GM13976 (cell line): ENCODE measurements at regions not wholly inside any gene's neighbourhood (a gene's known extent, or its start where the extent isn't known, plus 50 kb on each side); places are given as distances from the start of the nearest gene placed in this dataset.
"Not testable (repeated sequence)": the region's sequence is repeated elsewhere in the genome, so short reads cannot be mapped to it uniquely, and the experiment has no call there.

Source experiments
- DNase-seq: peaks from one replicate; pipeline ENCODE4 v3.0.0; 2012; ENCODE audit warnings: low spot score
- in situ Hi-C: fragments of 300-500 bp; cut with MboI; formaldehyde crosslinking; loops from one replicate; pipeline ENCODE4 v1.12.0; 2022; ENCODE audit warnings: low sequenced_read_pairs, mixed read lengths, inconsistent platforms; ENCODE audit not compliant: unreplicated experiment
- TF ChIP-seq, protein P1 (sequence below): IDR thresholded peaks from 2 replicates; pipeline ENCODE4 v1.5.1; 2012; ENCODE audit warnings: borderline replicate concordance, mild to moderate bottlenecking; ENCODE audit not compliant: insufficient read depth; ENCODE audit errors: extremely low read depth, missing control alignments, control extremely low read depth

DNA sequence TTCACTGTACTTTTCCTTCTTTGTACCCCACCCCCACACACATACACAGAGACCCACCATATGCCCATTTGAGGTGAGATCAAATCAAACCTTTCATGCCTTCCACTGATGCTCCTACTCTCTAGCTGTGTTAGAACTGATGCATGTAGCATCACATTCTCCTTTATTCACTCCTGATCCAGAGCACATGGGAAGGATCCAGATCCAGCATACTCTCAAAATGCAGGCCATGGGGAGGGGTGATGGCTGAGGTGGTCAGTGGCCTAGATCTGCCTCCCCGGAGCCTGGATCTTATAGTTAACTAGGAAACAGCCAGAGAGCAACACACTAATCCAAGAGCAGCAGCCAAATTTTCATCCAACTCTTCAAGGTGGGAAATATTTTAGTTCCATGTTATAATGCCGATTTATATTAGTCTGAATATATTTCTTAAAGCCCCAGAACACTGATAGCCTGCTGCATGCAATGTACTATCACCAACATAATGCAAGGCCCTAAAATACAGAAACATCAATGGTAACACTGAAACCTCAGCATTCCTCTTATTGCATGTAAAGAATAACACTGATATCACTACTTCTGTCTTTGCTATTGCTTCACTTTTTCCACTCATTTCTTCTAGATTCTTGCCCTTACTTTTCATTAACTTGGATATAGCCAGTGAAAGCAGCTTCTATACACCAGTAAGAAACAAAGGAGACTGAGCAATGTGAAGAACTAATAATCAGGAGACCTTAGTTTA, 126.8 kb upstream of the BEND6 start:
- DNase-seq: no peak
- TF ChIP-seq, protein P1, sequence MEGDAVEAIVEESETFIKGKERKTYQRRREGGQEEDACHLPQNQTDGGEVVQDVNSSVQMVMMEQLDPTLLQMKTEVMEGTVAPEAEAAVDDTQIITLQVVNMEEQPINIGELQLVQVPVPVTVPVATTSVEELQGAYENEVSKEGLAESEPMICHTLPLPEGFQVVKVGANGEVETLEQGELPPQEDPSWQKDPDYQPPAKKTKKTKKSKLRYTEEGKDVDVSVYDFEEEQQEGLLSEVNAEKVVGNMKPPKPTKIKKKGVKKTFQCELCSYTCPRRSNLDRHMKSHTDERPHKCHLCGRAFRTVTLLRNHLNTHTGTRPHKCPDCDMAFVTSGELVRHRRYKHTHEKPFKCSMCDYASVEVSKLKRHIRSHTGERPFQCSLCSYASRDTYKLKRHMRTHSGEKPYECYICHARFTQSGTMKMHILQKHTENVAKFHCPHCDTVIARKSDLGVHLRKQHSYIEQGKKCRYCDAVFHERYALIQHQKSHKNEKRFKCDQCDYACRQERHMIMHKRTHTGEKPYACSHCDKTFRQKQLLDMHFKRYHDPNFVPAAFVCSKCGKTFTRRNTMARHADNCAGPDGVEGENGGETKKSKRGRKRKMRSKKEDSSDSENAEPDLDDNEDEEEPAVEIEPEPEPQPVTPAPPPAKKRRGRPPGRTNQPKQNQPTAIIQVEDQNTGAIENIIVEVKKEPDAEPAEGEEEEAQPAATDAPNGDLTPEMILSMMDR: no peak
- in situ Hi-C loops: no loop called here

DNA sequence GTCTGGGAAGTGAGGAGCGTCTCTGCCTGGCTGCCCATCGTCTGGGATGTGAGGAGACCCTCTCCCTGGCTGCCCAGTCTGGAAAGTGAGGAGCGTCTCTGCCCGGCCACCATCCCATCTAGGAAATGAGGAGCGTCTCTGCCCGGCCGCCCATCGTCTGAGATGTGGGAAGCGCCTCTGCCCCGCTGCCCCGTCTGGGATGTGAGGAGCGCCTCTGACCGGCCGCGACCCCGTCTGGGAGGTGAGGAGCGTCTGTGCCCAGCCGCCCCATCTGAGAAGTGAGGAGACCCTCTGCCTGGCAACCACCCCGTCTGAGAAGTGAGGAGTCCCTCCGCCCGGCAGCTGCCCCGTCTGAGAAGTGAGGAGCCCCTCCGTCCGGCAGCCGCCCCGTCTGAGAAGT, 130.5 kb upstream of the BEND6 start:
- in situ Hi-C loops, DNase-seq: not testable (repeated sequence)

DNA sequence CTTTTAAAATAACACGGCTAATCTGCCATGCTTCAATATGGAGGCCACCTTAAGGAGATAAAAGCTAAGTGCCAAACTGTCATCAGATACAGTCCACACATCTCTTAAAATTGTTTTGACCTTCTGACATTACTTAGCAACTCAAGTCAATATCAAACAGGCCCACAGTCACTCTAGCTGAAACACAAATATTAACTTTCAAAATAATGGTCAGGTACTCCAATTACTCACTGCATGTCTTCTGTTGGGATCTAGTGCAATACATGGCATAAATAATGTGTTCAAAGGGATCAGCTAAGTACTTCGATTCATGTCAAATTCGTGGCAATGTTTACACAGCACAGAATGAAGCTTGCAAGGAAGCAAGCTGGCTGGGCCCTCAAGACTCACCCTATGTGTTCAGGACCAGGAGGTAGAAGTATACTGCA, 133.9 kb upstream of the BEND6 start:
- DNase-seq: no peak
- in situ Hi-C loops: no loop called here
- TF ChIP-seq, protein P1: no peak

DNA sequence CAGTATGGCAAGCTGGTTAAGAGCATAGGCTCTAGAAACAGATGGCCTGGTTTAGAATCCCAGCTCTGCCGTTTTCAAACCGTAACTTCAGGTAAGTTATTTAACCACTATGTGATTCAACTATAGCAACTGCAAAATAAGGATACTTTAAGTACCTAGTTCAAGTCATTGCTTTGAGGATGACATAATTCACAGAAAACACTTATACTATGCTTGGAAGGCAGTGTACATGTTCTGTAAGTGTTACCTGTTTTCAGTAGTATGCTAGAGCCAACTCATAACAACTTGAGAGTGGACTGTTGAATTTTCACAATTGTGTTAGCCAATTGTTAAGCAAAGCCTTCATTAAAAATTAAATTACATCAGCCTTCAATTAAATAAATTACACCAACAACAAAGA, 134.8 kb upstream of the BEND6 start:
- TF ChIP-seq, protein P1: no peak
- in situ Hi-C loops: no loop called here
- no peak for DNase-seq

DNA sequence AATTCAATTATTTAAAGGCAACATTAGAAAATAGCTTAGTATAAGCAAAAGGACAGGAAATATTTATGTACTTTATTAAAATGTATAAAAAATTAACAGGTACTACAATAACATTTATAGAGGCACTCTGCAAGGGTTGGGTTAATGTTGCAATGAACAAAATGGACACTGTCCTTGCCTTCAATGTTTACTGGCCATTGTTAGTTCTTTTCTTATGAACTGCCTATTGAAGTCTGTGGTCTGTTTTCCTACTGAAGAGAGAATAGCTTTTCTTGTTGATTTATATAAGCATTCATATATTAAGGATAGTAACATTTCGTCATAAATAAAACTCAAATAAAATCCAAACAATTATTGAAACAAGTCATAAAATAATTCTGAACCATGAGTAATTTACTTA, 135.3 kb upstream of the BEND6 start:
- in situ Hi-C loops: no loop called here
- TF ChIP-seq, protein P1: no peak
- no peak for DNase-seq

DNA sequence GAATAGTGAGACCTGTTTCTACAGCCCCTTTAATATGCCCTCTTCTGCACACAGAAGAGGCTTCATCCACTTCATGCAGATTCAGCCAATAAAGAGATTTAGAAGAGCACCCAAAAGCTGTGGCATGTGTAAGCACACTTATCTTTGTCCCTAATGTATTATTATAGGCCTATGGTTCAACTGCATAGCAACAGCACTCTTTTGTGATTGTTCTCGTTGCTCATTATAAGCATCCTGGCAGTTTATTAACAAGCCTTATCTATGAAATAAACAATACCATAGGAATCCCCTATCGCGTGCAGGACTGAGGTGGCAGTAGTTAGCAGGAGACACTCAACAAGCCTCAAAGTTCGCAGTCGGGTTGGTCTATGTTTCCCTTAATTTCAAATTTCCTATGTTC, 138.5 kb upstream of the BEND6 start:
- TF ChIP-seq, protein P1: no peak
- in situ Hi-C loops: no loop called here
- DNase-seq: no peak

DNA sequence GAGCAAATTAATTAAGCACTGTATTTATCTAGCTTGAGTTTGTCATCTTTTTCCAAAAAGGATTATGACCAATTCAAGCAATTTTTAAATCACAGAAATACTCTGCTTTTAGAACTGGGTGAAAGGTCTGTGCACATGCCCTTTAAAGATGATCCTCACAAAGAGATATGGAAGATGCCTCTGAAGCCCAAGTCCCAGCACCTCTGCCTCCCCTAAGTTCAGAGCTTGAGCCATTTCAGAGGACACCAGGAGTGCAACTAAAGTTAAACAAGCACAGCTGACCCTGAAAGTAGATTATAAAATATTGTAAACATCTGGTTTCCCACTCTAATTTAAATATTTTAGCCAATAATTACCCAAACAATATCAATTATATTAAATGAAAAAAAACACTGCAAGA, 139.5 kb upstream of the BEND6 start:
- in situ Hi-C loops: no loop called here
- DNase-seq: no peak
- TF ChIP-seq, protein P1: no peak
